GM23338 (cell line): ENCODE measurements at regions not wholly inside any gene's neighbourhood (a gene's known extent, or its start where the extent isn't known, plus 50 kb on each side); places are given as distances from the start of the nearest gene placed in this dataset.

ENCODE experiments used
- ATAC-seq: fragments of 200-7000 bp; cut with Tn5 transposase; 3 replicates; pipeline ENCODE4 v1.9.1; 2020
- DNase-seq: peaks from one replicate; pipeline ENCODE4 v3.0.0-alpha.2; 2015; ENCODE audit warnings: low spot score
- H2AFZ ChIP-seq: fragments of 200-600 bp; sonication (generic); 2 replicates; pipeline ENCODE4 v1.8.0; 2016; ENCODE audit warnings: antibody characterized with exemption, mild to moderate bottlenecking, moderate library complexity
- H3F3A ChIP-seq: fragments of 200-600 bp; sonication (generic); replicated peaks from 2 replicates; pipeline ENCODE4 v1.8.0; 2017; ENCODE audit warnings: antibody characterized with exemption, mixed run types, low read depth
- H3K27ac ChIP-seq: fragments of 200-600 bp; sonication (generic); 2 replicates; pipeline ENCODE4 v1.6.1; 2016; ENCODE audit warnings: low read depth
- H3K27me3 ChIP-seq: fragments of 200-600 bp; sonication (generic); 2 replicates; pipeline ENCODE4 v1.8.0; 2016; ENCODE audit warnings: mild to moderate bottlenecking, mixed run types, moderate library complexity; ENCODE audit not compliant: insufficient read depth
- H3K36me3 ChIP-seq: fragments of 200-600 bp; sonication (generic); 2 replicates; pipeline ENCODE4 v1.8.0; 2016; ENCODE audit warnings: mild to moderate bottlenecking; ENCODE audit not compliant: insufficient read depth
- H3K4me1 ChIP-seq: fragments of 200-600 bp; sonication (generic); 2 replicates; pipeline ENCODE4 v1.8.0; 2016; ENCODE audit warnings: mild to moderate bottlenecking, moderate library complexity; ENCODE audit not compliant: insufficient read depth
- H3K4me2 ChIP-seq: fragments of 200-600 bp; sonication (generic); 2 replicates; pipeline ENCODE4 v1.7.1; 2017; ENCODE audit warnings: mixed run types
- H3K4me3 ChIP-seq: fragments of 200-600 bp; sonication (generic); 2 replicates; pipeline ENCODE4 v1.6.1; 2016; ENCODE audit warnings: mixed run types
- H3K79me2 ChIP-seq: fragments of 200-600 bp; sonication (generic); replicated peaks from 2 replicates; pipeline ENCODE4 v1.8.0; 2017; ENCODE audit warnings: mild to moderate bottlenecking; ENCODE audit not compliant: insufficient read depth
- H3K9me2 ChIP-seq: fragments of 200-600 bp; sonication (generic); 2 replicates; pipeline ENCODE4 v1.8.0; 2017; ENCODE audit not compliant: insufficient read depth
- H4K20me1 ChIP-seq: fragments of 200-600 bp; sonication (generic); replicated peaks from 2 replicates; pipeline ENCODE4 v1.8.0; 2017; ENCODE audit warnings: mild to moderate bottlenecking; ENCODE audit not compliant: insufficient read depth
- H3K27ac Mint-ChIP-seq: 2 replicates; pipeline ENCODE4 v1.8.0; 2020; ENCODE audit warnings: inconsistent platforms, mild to moderate bottlenecking, moderate library complexity, mixed read lengths
- H3K27me3 Mint-ChIP-seq: 3 replicates; pipeline ENCODE4 v1.8.0; 2022; ENCODE audit warnings: low read depth, mild to moderate bottlenecking, moderate library complexity, mixed read lengths, inconsistent platforms; ENCODE audit not compliant: insufficient read depth, poor library complexity
- H3K36me3 Mint-ChIP-seq: 3 replicates; pipeline ENCODE4 v1.8.0; 2021; ENCODE audit warnings: low read depth, mild to moderate bottlenecking, inconsistent platforms, moderate library complexity, mixed read lengths
- H3K4me1 Mint-ChIP-seq: 3 replicates; pipeline ENCODE4 v1.8.0; 2020; ENCODE audit warnings: mild to moderate bottlenecking, inconsistent platforms, mixed read lengths
- H3K4me3 Mint-ChIP-seq: 3 replicates; pipeline ENCODE4 v1.8.0; 2021; ENCODE audit warnings: moderate library complexity, mild to moderate bottlenecking, inconsistent platforms, mixed read lengths
- H3K9me3 Mint-ChIP-seq: 3 replicates; pipeline ENCODE4 v1.8.0; 2020; ENCODE audit warnings: moderate library complexity, mild to moderate bottlenecking, inconsistent platforms, mixed read lengths
- CREB1 ChIP-seq: fragments of 250-450 bp; sonication (Bioruptor Pico); IDR thresholded peaks from 2 replicates; pipeline ENCODE4 v1.5.0; 2020; ENCODE audit warnings: low read depth, mild to moderate bottlenecking, moderate library complexity
- CTCF ChIP-seq, 2 experiments: fragments of 200-600 bp in 1 of 2; sonication (generic) in 1 of 2; conservative IDR thresholded peaks; 2 replicates each; pipeline versions ENCODE4 v1.5.1 to v1.6.1; 2016 to 2017; ENCODE audit warnings: antibody characterized with exemption in 2 of 2, low read depth in 2 of 2, mild to moderate bottlenecking in 2 of 2, moderate library complexity in 1 of 2
- EZH2 ChIP-seq: fragments of 200-600 bp; sonication (generic); IDR thresholded peaks from one replicate; pipeline ENCODE4 v1.8.0; 2017; ENCODE audit warnings: antibody characterized with exemption, mild to moderate bottlenecking, low read depth; ENCODE audit not compliant: unreplicated experiment
- JUNB ChIP-seq: IDR thresholded peaks from one replicate; pipeline ENCODE4 v1.6.1; 2016; ENCODE audit warnings: antibody characterized with exemption; ENCODE audit not compliant: unreplicated experiment
- POLR2AphosphoS5 ChIP-seq: IDR thresholded peaks from 2 replicates; pipeline ENCODE4 v1.6.1; 2016; ENCODE audit warnings: antibody characterized with exemption, low read depth
- REST ChIP-seq: IDR thresholded peaks from one replicate; pipeline ENCODE4 v1.6.1; 2018; ENCODE audit warnings: antibody characterized with exemption; ENCODE audit not compliant: unreplicated experiment
- STAT1 ChIP-seq: IDR thresholded peaks from one replicate; pipeline ENCODE4 v1.6.1; 2016; ENCODE audit warnings: antibody characterized with exemption; ENCODE audit not compliant: unreplicated experiment
- ZNF114 ChIP-seq: fragments of 250-450 bp; sonication (Bioruptor Pico); IDR thresholded peaks from 2 replicates; pipeline ENCODE4 v1.5.0; 2020; ENCODE audit warnings: mild to moderate bottlenecking, moderate library complexity
- ZNF331 ChIP-seq: fragments of 250-450 bp; sonication (Bioruptor Pico); IDR thresholded peaks from 2 replicates; pipeline ENCODE4 v1.5.0; 2020; ENCODE audit warnings: low read depth, mild to moderate bottlenecking, moderate library complexity

GRCh38 chr1:55926906-55927471 is 652.4 kb downstream of the PLPP3 start:
- H3K4me2 ChIP-seq, result no peak overlapping the region
- no peaks in the 10 kb centered on the region for H3K9me3 Mint-ChIP-seq
- H3K4me1 Mint-ChIP-seq, result no peaks in the 10 kb centered on the region
- no peak overlapping the region for H3K27ac ChIP-seq
- H3K4me3 Mint-ChIP-seq, result no peak overlapping the region
- no peaks in the 10 kb centered on the region for H3K4me1 ChIP-seq
- no peak overlapping the region for H3K4me3 ChIP-seq
- no peak for ATAC-seq
- peak; percentile 2 for DNase-seq
- no peaks in the 10 kb centered on the region for H3K79me2 ChIP-seq
- no peaks in the 10 kb centered on the region for H3K27me3 ChIP-seq
- TF ChIP-seq ZNF331 (CRISPR knock-in tag), result no peak
- no peak for TF ChIP-seq CTCF (conservative IDR thresholded peaks at IDR 0.05; ENCODE audit: low read depth in 2 of 2)
- TF ChIP-seq STAT1, result no peak
- no peak overlapping the region for H2AFZ ChIP-seq
- H4K20me1 ChIP-seq, result no peaks in the 10 kb centered on the region
- H3F3A ChIP-seq, result no peaks in the 10 kb centered on the region
- H3K36me3 ChIP-seq, result no peaks in the 10 kb centered on the region
- no peak overlapping the region for H3K27ac Mint-ChIP-seq
- no peaks in the 10 kb centered on the region for H3K36me3 Mint-ChIP-seq
- H3K27me3 Mint-ChIP-seq, result no peaks in the 10 kb centered on the region
- H3K9me2 ChIP-seq, result peaks cover 7% of the 10 kb centered on the region; the same call in 1 of the 2 replicates

- Histone ChIP-seq H3K4me3 (no peak overlapping the region), H3K27me3 (no peaks in the 10 kb centered on the region), H3K36me3 (no peaks in the 10 kb centered on the region), H3K4me1 (no peaks in the 10 kb centered on the region), H3F3A (no peaks in the 10 kb centered on the region), H2AFZ (no peak overlapping the region), H3K79me2 (no peaks in the 10 kb centered on the region), H3K27ac (no peak overlapping the region), H3K4me2 (no peak overlapping the region), H3K9me2 (no peaks in the 10 kb centered on the region; the same call in 1 of the 2 replicates), H4K20me1 (no peaks in the 10 kb centered on the region)
- no peak overlapping the region for H3K4me3 Mint-ChIP-seq
- DNase-seq, result no peak
- TF ChIP-seq EZH2, result no peak
- no peak for TF ChIP-seq ZNF331 (CRISPR knock-in tag)
- no peak for TF ChIP-seq POLR2AphosphoS5
- no peak for TF ChIP-seq JUNB
- no peak for TF ChIP-seq ZNF114 (CRISPR knock-in tag)
- no peak for TF ChIP-seq STAT1
- no peak for TF ChIP-seq REST
- no peak for TF ChIP-seq CREB1 (CRISPR knock-in tag)
- TF ChIP-seq CTCF (conservative IDR thresholded peaks at IDR 0.05; ENCODE audit: low read depth in 2 of 2), result no peak
- H3K27ac Mint-ChIP-seq, result no peak overlapping the region
- H3K4me1 Mint-ChIP-seq, result no peaks in the 10 kb centered on the region
- peaks cover 19% of the 10 kb centered on the region for H3K9me3 Mint-ChIP-seq
- H3K27me3 Mint-ChIP-seq, result no peaks in the 10 kb centered on the region
- H3K36me3 Mint-ChIP-seq, result peaks cover 7% of the 10 kb centered on the region
- ATAC-seq, result no peak
These were observed 662.5 kb downstream of the PLPP3 start for GRCh38 chr1:55916907-55917306.
